RWPE2 (cell line): ENCODE measurements at regions not wholly inside any gene's neighbourhood (a gene's known extent, or its start where the extent isn't known, plus 50 kb on each side); places are given as distances from the start of the nearest gene placed in this dataset.
"Not testable (repeated sequence)": the region's sequence is repeated elsewhere in the genome, so short reads cannot be mapped to it uniquely, and the experiment has no call there.

Experiments used
- ATAC-seq: fragments of 200-7000 bp; cut with Tn5 transposase; 3 replicates; pipeline ENCODE4 v1.9.1; 2021; ENCODE audit warnings: low read depth
- DNase-seq: peaks from one replicate; pipeline ENCODE4 v3.0.0-alpha.2; 2020; ENCODE audit warnings: low spot score
- H3K27ac ChIP-seq: fragments of 450-650 bp; 2 replicates; pipeline ENCODE4 v1.5.1; 2017; ENCODE audit warnings: mild to moderate bottlenecking; ENCODE audit not compliant: poor library complexity, severe bottlenecking
- H3K27me3 ChIP-seq: fragments of 250-450 bp; sonication (Bioruptor Pico); 2 replicates; pipeline ENCODE4 v1.5.1; 2021; ENCODE audit warnings: mild to moderate bottlenecking, moderate library complexity; ENCODE audit not compliant: insufficient read depth, poor library complexity, severe bottlenecking
- H3K36me3 ChIP-seq: fragments of 250-450 bp; sonication (Bioruptor Pico); 2 replicates; pipeline ENCODE4 v1.5.1; 2020; ENCODE audit warnings: low read depth, mild to moderate bottlenecking, moderate library complexity
- H3K4me1 ChIP-seq: fragments of 250-450 bp; sonication (Bioruptor Pico); 2 replicates; pipeline ENCODE4 v1.5.1; 2021; ENCODE audit warnings: mild to moderate bottlenecking, moderate library complexity; ENCODE audit not compliant: insufficient read depth, poor library complexity, severe bottlenecking
- H3K4me3 ChIP-seq: fragments of 250-450 bp; sonication (Bioruptor Pico); 2 replicates; pipeline ENCODE4 v1.5.1; 2021; ENCODE audit warnings: mild to moderate bottlenecking, moderate library complexity; ENCODE audit not compliant: severe bottlenecking
- H3K9me3 ChIP-seq: fragments of 250-450 bp; sonication (Bioruptor Pico); 2 replicates; pipeline ENCODE4 v1.5.1; 2021; ENCODE audit warnings: mild to moderate bottlenecking, moderate library complexity; ENCODE audit not compliant: severe bottlenecking
- CTCF ChIP-seq: fragments of 450-650 bp; IDR thresholded peaks from one replicate; pipeline ENCODE4 v1.5.1; 2017; ENCODE audit warnings: mild to moderate bottlenecking, moderate library complexity; ENCODE audit not compliant: poor library complexity, severe bottlenecking

GRCh38 chr6:15908871-15909270, 220.0 kb upstream of the MYLIP start:
- no peaks in the 10 kb centered on the region for H3K36me3 ChIP-seq
- H3K27ac ChIP-seq: no peak overlapping the region
- no peak for TF ChIP-seq CTCF
- peaks cover 8% of the 10 kb centered on the region for H3K4me1 ChIP-seq
- no peak for ATAC-seq
- no peaks in the 10 kb centered on the region for H3K27me3 ChIP-seq
- no peak for DNase-seq
- H3K4me3 ChIP-seq: no peak overlapping the region
- H3K9me3 ChIP-seq: no peaks in the 10 kb centered on the region

GRCh38 chr6:15907914-15908518, 220.9 kb upstream of the MYLIP start:
- no peak for TF ChIP-seq CTCF
- no peaks in the 10 kb centered on the region for H3K9me3 ChIP-seq
- H3K27me3 ChIP-seq: no peaks in the 10 kb centered on the region
- H3K27ac ChIP-seq: no peak overlapping the region
- no peaks in the 10 kb centered on the region for H3K36me3 ChIP-seq
- DNase-seq (no peak), ATAC-seq (peak; percentile 45; the same call in 2 of the 3 replicates)
- H3K4me3 ChIP-seq: no peak overlapping the region
- H3K4me1 ChIP-seq: peaks cover 8% of the 10 kb centered on the region

- not testable (repeated sequence) for H3K36me3 ChIP-seq, H3K27me3 ChIP-seq, ATAC-seq, H3K27ac ChIP-seq, H3K4me1 ChIP-seq, H3K9me3 ChIP-seq, DNase-seq, H3K4me3 ChIP-seq
Measured at GRCh38 chr6:15907220-15907913, 221.5 kb upstream of the MYLIP start.

- Histone ChIP-seq H3K27me3 (no peaks in the 10 kb centered on the region), H3K9me3 (no peaks in the 10 kb centered on the region), H3K4me3 (no peak overlapping the region), H3K27ac (no peak overlapping the region), H3K36me3 (no peaks in the 10 kb centered on the region), H3K4me1 (peaks cover 10% of the 10 kb centered on the region)
- TF ChIP-seq CTCF: no peak
- DNase-seq (no peak), ATAC-seq (no peak)
Measured at GRCh38 chr6:15906420-15907016, 222.4 kb upstream of the MYLIP start.

- H3K27me3 ChIP-seq: no peaks in the 10 kb centered on the region
- no peak for DNase-seq
- H3K4me3 ChIP-seq: no peak overlapping the region
- no peak for TF ChIP-seq CTCF
- H3K36me3 ChIP-seq: no peaks in the 10 kb centered on the region
- peaks cover 13% of the 10 kb centered on the region for H3K4me1 ChIP-seq
- no peaks in the 10 kb centered on the region for H3K9me3 ChIP-seq
- no peak overlapping the region for H3K27ac ChIP-seq
- no peak for ATAC-seq
Measured at GRCh38 chr6:15905488-15906419, 223.1 kb upstream of the MYLIP start.
